ENCODE measurements at regions not wholly inside any gene's neighbourhood (a gene's known extent, or its start where the extent isn't known, plus 50 kb on each side); places are given as distances from the start of the nearest gene placed in this dataset.

- DNase-seq (ENCODE audit: low read depth): no peak
Measured at GRCh38 chr1:55968661-55969060, 610.7 kb downstream of the PLPP3 start.

GRCh38 chr1:55965981-55966461 is 613.3 kb downstream of the PLPP3 start:
- no peak for DNase-seq (ENCODE audit: low read depth)

DNA sequence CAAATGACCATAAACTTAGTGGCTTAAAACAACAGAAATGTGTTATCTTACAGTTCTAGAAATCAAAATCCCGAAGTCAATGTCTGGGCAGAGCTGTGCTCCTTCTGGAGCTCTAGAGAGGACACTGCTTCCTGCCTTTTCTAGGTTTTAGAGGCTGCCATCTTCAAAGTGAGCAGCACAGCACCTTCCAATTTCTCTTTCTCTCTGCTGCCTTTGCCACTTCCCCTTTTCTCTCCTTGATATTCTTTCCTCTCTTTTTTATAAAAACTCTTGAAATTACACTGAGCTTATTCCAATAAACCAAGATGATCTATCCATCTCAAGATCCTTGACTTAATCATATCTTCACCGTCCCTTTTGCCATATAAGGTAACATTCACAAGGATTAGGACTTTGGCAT is 616.9 kb downstream of the PLPP3 start:
- DNase-seq (ENCODE audit: low read depth): no peak

- DNase-seq (ENCODE audit: low read depth): no peak
Measured at GRCh38 chr1:55959136-55959548, 620.2 kb downstream of the PLPP3 start.

DNA sequence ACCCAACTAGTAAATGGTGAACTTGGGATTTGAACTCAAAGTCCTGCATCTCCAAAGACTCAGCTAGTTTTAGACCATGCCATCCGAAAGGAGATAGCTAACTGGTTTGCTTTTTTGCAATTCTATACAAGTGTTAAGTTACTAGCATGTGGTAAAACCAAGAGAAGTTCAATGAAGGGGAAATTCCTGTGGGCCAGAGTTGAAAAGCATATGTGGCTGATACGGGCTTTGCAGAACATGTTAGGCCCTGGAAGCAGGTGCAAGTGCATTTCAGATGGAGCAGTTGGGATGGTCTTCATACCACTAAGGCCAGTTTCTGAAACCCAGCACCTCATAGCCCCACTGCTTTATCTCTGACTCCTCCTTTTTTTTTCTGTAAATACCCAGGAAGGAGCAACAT is 620.9 kb downstream of the PLPP3 start:
- DNase-seq (ENCODE audit: low read depth): no peak

DNA sequence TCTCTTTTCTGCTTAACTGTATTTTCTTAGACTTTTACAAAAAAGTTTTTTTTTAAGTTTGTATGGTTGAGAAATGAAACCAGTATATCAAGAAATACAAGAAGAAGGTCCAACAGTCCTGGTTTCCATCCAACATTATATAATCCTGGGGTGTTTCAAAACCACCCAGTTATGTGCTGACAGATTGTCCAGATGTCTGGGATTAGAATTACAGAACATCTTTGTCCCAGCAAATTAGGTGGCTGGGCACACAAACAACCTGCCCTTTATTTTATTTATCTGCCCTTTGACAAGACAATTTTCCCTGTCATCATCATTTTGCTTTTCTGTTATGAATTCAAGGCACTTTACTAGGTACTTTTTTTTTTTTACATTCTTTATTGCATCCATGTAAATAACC is 622.1 kb downstream of the PLPP3 start:
- DNase-seq (ENCODE audit: low read depth): no peak

- DNase-seq (ENCODE audit: low read depth): no peak
Measured at GRCh38 chr1:55955016-55955621, 624.2 kb downstream of the PLPP3 start.

- no peak for DNase-seq (ENCODE audit: low read depth)
Measured at GRCh38 chr1:55951291-55951690, 628.1 kb downstream of the PLPP3 start.

- no peak for DNase-seq (ENCODE audit: low read depth)
Measured at GRCh38 chr1:55947446-55947845, 631.9 kb downstream of the PLPP3 start.

GRCh38 chr1:55943721-55944435 is 635.5 kb downstream of the PLPP3 start:
- DNase-seq (ENCODE audit: low read depth): no peak

DNA sequence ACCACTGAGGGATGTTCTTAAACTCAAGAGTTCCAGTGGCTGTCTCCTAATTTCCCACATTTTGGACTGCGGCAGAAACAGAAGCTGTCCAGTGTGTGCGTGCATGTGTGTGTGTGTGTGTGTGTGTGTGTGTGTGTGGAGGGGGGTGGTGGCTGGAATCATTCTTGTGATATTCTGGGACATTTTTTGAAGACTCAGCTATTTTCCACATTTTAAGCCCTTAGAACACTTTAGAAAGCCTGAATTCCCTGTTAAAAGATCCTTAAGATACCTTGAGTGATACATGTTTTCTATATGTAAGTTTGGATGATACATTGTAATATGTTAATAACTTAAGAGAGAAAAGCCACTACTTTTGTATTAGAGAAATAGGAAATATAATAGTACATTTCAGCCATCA is 636.4 kb downstream of the PLPP3 start:
- no peak for DNase-seq (ENCODE audit: low read depth)

GRCh38 chr1:55939866-55940265 is 639.5 kb downstream of the PLPP3 start:
- no peak for DNase-seq (ENCODE audit: low read depth)

GRCh38 chr1:55938861-55939260 is 640.5 kb downstream of the PLPP3 start:
- DNase-seq (ENCODE audit: low read depth): no peak

- no peak for DNase-seq (ENCODE audit: low read depth)
Measured at GRCh38 chr1:55938376-55938850, 641.0 kb downstream of the PLPP3 start.

DNA sequence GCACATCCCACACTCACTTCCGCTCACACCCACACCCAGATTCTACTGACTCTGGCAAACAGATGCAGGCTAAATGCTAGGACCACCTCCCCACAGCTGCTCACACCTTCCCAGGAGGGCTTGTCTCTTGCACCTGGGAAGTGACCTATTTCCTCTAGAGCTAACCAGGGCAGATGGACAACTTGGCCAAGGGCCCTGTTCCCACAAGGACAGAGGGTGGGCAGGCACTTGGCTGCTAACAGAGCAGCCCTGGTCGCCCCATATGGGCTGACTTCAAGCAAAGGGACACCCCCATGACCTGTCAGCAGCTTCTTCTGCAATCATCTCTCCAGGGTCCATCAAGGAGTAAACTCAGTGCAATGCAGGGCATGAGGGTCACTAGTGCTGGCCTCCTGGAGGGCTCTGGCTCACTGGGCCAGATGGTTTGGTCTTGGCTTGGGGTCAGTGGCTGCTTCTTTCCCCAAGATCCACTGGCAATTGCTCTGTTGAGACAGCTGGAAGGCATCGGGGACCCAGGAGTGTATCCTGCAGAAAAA is 641.5 kb downstream of the PLPP3 start:
- no peak for DNase-seq (ENCODE audit: low read depth)

DNA sequence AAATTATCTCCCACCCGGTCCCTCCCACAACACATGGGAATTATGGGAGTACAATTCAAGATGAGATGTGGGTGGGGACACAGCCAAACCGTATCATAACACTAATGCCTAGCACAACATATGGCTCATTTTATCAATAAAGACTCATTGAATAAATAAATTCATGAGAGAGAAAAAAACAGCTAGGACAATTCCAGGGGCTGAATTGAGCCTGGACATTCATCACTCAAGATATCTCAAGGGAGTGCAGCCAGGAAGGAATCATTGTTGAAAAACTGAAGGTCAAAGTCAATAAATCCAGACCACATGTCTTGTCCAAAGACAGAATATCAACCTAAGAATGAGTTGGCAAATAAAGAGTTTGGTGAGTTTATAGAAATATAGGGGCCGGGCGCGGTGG is 644.1 kb downstream of the PLPP3 start:
- no peak for DNase-seq (ENCODE audit: low read depth)

GRCh38 chr1:55932402-55932801 is 647.0 kb downstream of the PLPP3 start:
- DNase-seq (ENCODE audit: low read depth): no peak

DNA sequence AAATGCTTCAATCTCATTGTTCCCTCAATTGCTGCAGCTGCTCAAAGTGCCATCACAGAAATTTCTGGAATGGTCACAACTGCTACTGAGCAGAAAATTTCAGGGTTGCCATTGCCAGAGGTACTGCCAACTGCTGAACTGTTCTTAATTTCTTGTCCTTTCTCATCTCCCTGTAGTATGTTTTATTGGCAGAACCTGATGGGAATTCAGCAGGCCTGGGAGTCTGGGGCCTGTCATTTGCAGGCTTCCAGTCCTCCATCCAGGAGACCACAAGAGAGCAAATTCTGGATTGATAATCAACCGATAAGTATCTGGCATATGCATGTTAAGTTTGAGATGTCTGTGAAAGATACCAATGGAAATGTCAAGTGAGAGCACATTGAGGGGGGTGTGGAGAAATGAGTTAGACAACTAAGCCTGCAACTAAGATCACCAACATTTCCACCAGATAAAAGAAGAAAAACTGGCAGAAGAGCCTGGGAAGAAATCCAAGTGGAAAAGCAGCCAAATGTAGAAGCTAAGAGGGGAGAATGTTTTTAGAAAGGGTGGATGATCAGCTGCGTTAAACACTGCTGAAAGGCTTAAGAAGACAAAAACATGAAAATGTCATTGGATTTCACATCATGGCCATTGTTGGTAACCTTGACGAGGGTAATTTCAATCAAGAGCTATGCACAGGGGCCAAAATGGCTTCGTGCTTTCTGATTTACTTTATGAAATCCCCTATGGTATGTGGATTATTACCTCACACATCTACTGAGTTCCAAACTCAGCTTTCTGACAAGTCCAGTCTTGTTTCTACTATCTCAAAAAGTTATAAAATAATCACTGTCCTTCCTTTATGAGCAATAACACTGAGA is 648.1 kb downstream of the PLPP3 start:
- DNase-seq (ENCODE audit: low read depth): no peak

GRCh38 chr1:55929652-55930051 is 649.7 kb downstream of the PLPP3 start:
- DNase-seq (ENCODE audit: low read depth): no peak

DNA sequence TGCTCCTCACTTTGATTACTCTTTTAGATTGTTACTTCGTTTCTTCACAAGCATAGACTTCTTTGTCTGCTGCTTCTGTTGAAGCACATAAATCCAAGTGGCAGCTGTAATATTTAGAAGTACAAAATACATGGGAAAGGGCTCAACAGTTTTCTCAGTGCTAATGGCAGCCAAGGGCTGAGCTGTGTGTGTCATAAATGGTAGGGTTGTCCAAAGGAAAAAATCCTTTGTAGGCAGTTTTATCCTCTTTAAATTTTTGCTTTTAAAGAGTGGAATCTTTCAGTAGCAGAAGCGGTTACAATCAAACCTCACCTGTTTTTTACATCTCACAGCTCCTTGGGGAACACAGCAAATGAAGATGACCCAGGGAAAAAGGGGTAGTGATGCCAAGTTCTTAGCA is 650.8 kb downstream of the PLPP3 start:
- DNase-seq (ENCODE audit: low read depth): no peak

DNA sequence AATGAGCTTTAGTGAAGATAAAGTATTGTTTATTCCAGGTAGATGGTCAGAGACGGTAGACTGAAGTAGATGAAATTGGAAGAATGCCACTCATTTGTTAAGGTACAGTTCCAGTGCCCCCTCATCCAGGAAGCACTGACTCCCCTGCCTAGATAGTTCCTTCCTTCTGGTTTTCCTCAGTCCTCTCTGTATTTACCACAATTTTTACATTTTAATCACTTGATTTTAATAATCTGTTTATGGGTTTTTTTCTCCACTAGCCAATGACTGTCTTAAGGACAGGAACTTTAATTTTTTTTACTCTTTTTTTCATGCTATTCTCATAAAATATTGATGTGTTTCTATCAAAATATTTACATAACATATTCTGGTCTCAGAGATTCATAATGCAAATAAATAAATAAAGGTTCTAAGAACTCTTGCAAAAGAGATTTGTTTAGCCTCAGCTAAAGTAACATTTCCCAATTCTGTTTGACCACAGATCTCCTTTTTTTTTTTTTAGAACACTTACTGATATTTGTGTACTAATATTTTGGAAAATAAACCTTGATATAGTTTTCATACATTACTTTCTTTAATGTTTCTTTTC is 651.6 kb downstream of the PLPP3 start:
- no peak for DNase-seq (ENCODE audit: low read depth)

- no peak for DNase-seq (ENCODE audit: low read depth)
Measured at GRCh38 chr1:55926906-55927471, 652.4 kb downstream of the PLPP3 start.
